HL-60 (cell line): ENCODE measurements at regions not wholly inside any gene's neighbourhood (a gene's known extent, or its start where the extent isn't known, plus 50 kb on each side); places are given as distances from the start of the nearest gene placed in this dataset.

Source experiments
- DNase-seq, 2 experiments: peaks; one replicate each; pipeline ENCODE4 v3.0.0-alpha.2; 2010 to 2020; ENCODE audit warnings: low read depth in 1 of 2, low spot score in 1 of 2
- H3K27ac ChIP-seq: fragments of 250-450 bp; sonication (Bioruptor Pico); replicated peaks from 2 replicates; pipeline ENCODE4 v1.5.1; 2020; ENCODE audit warnings: mild to moderate bottlenecking, moderate library complexity
- H3K27me3 ChIP-seq: fragments of 250-450 bp; sonication (Bioruptor Pico); 2 replicates; pipeline ENCODE4 v1.5.1; 2021; ENCODE audit warnings: mild to moderate bottlenecking, moderate library complexity; ENCODE audit not compliant: insufficient read depth, poor library complexity, severe bottlenecking
- H3K4me3 ChIP-seq: replicated peaks from 2 replicates; pipeline ENCODE4 v1.5.1; 2011; ENCODE audit warnings: mild to moderate bottlenecking, control low read depth, low read length; ENCODE audit not compliant: insufficient read depth
- GABPA ChIP-seq: IDR thresholded peaks from 2 replicates; pipeline ENCODE4 v1.6.1; 2012; ENCODE audit warnings: low read depth
- POLR2AphosphoS5 ChIP-seq: IDR thresholded peaks from 2 replicates; pipeline ENCODE4 v1.6.1; 2012; ENCODE audit warnings: low read depth
- SPI1 ChIP-seq: IDR thresholded peaks from 2 replicates; pipeline ENCODE4 v1.6.1; 2012; ENCODE audit warnings: low read depth, mild to moderate bottlenecking, borderline replicate concordance
- TF ChIP-seq, protein P1 (sequence below): IDR thresholded peaks from one replicate; pipeline ENCODE4 v1.5.1; 2011; ENCODE audit warnings: low read length, control low read depth, inconsistent platforms; ENCODE audit not compliant: insufficient read depth
- TF ChIP-seq, protein P2 (sequence below): IDR thresholded peaks from 2 replicates; pipeline ENCODE4 v1.6.1; 2012; ENCODE audit warnings: low read depth; ENCODE audit not compliant: insufficient replicate concordance

DNA sequence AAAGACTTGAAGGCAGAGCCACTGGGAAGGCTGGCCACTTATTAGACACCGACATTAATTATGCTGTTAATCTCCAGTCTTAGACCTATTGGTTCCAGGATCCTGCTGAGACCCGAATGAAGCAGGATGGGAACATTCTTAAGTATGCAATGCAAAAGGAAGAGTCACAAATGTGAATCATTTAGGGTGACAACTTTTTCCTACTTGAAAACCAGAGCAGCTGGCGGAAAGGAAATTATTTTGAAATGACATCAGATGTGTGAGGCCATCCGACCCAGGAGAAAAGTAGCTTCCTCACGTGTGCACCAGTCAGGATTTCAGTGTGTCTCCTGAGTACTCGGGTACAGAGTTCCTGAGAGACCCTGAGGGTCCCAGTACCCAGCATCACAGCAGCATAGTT lies 222.9 kb upstream of the NCKAP5 start:
- H3K4me3 ChIP-seq: no peak overlapping the region
- no peaks in the 10 kb centered on the region for H3K27me3 ChIP-seq
- no peak for DNase-seq
- no peak overlapping the region for H3K27ac ChIP-seq
- TF ChIP-seq, protein P1, sequence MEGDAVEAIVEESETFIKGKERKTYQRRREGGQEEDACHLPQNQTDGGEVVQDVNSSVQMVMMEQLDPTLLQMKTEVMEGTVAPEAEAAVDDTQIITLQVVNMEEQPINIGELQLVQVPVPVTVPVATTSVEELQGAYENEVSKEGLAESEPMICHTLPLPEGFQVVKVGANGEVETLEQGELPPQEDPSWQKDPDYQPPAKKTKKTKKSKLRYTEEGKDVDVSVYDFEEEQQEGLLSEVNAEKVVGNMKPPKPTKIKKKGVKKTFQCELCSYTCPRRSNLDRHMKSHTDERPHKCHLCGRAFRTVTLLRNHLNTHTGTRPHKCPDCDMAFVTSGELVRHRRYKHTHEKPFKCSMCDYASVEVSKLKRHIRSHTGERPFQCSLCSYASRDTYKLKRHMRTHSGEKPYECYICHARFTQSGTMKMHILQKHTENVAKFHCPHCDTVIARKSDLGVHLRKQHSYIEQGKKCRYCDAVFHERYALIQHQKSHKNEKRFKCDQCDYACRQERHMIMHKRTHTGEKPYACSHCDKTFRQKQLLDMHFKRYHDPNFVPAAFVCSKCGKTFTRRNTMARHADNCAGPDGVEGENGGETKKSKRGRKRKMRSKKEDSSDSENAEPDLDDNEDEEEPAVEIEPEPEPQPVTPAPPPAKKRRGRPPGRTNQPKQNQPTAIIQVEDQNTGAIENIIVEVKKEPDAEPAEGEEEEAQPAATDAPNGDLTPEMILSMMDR: no peak
- no peak for TF ChIP-seq GABPA

DNA sequence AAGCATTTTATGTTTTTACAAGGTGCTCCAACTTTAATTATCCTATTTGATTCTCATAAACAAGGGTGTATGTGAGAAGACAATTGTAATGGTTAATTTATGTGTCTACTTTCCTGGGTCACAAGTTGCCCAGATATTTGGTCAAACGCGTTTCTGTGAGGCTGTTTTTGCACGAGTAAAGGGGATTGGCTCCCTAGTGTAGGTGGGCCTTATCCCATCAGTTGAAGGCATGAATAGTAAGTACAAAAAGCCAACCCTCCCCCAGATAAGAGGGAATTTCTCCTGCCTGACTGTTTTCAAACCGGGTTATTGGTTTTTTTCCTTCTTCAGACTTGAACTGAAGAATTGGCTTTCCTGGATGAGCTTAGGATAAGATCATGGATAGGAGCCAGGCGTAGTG lies 224.0 kb upstream of the NCKAP5 start:
- TF ChIP-seq, protein P2, sequence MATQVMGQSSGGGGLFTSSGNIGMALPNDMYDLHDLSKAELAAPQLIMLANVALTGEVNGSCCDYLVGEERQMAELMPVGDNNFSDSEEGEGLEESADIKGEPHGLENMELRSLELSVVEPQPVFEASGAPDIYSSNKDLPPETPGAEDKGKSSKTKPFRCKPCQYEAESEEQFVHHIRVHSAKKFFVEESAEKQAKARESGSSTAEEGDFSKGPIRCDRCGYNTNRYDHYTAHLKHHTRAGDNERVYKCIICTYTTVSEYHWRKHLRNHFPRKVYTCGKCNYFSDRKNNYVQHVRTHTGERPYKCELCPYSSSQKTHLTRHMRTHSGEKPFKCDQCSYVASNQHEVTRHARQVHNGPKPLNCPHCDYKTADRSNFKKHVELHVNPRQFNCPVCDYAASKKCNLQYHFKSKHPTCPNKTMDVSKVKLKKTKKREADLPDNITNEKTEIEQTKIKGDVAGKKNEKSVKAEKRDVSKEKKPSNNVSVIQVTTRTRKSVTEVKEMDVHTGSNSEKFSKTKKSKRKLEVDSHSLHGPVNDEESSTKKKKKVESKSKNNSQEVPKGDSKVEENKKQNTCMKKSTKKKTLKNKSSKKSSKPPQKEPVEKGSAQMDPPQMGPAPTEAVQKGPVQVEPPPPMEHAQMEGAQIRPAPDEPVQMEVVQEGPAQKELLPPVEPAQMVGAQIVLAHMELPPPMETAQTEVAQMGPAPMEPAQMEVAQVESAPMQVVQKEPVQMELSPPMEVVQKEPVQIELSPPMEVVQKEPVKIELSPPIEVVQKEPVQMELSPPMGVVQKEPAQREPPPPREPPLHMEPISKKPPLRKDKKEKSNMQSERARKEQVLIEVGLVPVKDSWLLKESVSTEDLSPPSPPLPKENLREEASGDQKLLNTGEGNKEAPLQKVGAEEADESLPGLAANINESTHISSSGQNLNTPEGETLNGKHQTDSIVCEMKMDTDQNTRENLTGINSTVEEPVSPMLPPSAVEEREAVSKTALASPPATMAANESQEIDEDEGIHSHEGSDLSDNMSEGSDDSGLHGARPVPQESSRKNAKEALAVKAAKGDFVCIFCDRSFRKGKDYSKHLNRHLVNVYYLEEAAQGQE: no peak
- no peak for TF ChIP-seq SPI1
- no peak for TF ChIP-seq GABPA
- TF ChIP-seq POLR2AphosphoS5: no peak
- TF ChIP-seq, protein P1: no peak
- DNase-seq: no peak
- Histone ChIP-seq H3K27me3 (no peaks in the 10 kb centered on the region), H3K27ac (no peak overlapping the region), H3K4me3 (no peak overlapping the region)

DNA sequence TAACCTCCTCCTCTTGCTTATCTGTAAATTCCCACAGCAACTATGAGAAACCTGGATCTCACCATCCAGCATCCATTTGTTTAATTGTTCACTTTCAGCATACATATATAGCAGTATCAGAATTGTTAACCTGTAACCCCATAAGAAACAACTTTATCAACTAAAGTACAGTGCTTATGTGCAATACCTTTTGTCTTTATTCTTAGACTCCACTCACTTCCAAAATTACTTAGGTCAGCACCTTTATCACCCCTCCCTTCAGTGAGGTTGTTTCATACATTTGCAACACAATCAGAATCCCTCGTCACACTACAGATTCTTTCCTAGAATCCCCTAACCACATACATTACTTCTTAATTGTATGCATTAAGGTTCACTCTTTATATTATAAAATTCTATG lies 225.9 kb upstream of the NCKAP5 start:
- Histone ChIP-seq H3K4me3 (no peak overlapping the region), H3K27ac (no peak overlapping the region), H3K27me3 (no peaks in the 10 kb centered on the region)
- TF ChIP-seq, protein P1: no peak
- TF ChIP-seq SPI1 (no peak), GABPA (no peak)
- no peak for DNase-seq

DNA sequence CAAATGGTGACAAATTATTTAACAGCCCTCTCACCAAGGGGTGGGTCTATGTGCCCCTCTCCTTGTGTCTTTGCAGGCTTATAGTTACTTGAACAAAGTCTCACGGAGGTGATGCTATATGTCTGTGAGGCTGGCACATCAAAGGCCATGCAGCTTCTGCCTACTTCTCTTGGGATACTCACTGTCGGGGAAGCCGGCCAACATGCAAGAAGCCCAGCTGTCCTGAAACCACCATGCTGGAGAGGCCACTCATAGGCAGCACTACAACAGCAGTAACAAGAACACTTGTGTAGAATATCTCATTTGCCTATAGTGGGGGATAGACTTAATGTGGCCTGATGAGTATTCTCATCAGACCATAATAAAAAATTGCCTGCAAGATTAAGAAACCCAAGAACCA lies 233.7 kb upstream of the NCKAP5 start:
- Histone ChIP-seq H3K4me3 (no peak overlapping the region), H3K27me3 (no peaks in the 10 kb centered on the region), H3K27ac (no peak overlapping the region)
- DNase-seq: no peak
- TF ChIP-seq SPI1 (no peak), POLR2AphosphoS5 (no peak), GABPA (no peak)
- TF ChIP-seq, protein P2: no peak
- TF ChIP-seq, protein P1: no peak
